Skin of body (tissue), 1 donor: ENCODE measurements at regions not wholly inside any gene's neighbourhood (a gene's known extent, or its start where the extent isn't known, plus 50 kb on each side); places are given as distances from the start of the nearest gene placed in this dataset.

Source experiments
- DNase-seq: peaks from one replicate; lab custom pipeline; 2025; lab: John Stamatoyannopoulos, UW

DNA sequence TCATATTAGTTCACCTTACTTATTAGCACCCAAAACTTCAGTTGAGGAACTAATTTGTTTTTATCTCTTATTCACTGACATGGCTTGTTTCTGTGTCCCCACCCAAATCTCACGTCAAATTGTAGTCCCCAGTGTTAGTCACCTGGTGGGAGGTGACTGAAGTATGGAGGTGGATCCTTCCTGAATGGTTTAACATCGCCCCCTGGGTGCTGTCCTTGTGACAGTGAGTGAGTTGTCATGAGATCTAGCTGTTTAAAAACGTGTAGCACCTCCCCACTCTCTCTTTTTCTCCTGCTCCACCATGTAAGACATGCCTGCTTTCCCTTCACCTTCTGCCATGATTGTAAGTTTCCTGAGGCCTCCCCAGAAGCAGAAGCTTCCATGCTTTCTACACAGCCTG, 75.0 kb upstream of the HECTD2 start:
- DNase-seq, result no peak

DNA sequence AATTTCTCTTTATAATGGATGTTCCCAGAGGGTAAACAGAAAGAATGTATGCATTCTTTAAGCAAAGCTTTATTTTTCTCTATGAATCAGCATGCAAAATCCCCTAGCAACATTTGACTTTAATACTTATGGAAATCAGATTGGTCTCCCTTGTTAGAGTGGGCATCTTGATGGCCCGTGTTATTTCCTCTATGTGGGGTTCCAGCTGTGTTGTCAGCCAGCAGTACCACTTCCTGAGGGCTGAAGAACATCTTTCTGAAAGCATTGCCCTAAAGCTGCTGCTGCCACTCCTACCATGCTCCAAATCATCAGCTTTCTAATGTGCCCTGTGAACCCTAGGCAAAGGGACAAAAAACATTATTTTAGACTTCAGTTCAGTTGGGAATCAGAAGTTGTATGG, 70.4 kb upstream of the HECTD2 start:
- DNase-seq, result no peak

DNA sequence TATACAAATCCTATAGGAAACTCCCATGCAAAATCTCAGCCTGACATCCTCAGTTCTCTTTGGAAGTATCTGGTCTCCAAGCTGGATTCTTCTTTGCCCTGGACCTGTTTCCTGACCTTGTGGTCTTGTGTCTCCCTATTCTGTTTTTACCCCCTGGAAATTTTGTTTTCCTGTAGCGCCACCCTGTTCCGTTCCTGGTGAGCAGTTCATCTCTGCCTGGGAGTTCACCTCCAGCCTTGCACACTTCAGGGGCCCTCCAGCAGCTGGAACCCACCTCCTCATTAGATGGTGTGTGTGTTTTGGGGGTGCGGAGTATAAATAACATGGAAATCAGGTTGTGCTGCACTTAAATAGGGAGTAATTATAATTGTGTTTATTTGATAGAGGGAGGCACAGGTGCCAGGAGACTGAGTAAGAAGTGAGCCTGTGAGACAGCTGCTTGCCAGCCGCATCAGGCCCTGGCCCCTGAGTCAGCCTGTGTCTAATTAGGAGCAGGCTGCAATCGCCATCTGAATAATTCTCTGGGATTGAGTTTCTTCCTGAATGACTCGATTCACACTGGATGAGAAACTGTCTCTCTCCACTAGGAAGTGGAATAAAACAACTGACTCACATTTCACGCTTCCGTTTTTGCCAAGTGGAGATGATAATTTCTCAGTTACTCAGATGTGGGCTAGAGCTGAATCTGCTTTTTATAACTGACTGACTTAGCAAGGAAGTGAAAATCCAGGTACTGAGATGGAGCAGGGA, 69.4 kb upstream of the HECTD2 start:
- DNase-seq, result peak; percentile 76

DNA sequence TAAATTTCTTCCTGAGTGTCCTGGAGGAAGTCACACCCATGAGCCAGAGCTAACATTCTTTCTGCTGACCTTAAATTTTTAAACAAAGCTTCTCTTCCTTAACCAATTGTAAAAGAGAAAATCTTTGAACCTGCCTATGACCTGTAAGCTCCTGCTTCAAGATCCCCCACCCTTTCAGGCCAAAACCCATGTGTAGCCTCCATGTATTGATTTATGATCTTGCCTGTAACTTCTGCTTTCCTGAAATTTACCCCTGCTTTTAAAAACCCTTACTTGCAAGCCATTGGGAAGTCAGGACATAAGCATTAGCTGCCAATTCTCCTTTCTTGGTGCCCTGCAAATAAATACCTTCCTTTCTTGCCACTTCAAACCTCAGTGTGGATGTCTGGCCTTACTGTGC, 68.5 kb upstream of the HECTD2 start:
- no peak for DNase-seq

DNA sequence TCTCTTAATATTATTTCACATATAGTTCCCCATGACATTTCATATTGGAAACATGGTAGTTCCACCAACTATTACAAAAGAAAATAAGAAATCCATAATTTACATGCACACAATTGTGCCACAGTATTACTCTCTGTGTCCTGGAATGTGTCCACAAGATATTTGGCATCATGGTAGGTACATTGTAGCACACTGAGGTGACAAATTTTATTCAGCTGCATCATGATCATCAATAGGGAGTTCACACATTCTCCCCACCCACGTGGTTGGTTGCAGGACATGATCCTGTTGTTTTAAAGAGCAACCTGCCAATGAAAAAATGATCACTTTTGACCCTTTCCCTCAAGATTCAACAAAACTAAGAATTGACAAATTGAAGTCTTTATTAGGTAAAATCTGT, 67.1 kb upstream of the HECTD2 start:
- DNase-seq, result no peak

DNA sequence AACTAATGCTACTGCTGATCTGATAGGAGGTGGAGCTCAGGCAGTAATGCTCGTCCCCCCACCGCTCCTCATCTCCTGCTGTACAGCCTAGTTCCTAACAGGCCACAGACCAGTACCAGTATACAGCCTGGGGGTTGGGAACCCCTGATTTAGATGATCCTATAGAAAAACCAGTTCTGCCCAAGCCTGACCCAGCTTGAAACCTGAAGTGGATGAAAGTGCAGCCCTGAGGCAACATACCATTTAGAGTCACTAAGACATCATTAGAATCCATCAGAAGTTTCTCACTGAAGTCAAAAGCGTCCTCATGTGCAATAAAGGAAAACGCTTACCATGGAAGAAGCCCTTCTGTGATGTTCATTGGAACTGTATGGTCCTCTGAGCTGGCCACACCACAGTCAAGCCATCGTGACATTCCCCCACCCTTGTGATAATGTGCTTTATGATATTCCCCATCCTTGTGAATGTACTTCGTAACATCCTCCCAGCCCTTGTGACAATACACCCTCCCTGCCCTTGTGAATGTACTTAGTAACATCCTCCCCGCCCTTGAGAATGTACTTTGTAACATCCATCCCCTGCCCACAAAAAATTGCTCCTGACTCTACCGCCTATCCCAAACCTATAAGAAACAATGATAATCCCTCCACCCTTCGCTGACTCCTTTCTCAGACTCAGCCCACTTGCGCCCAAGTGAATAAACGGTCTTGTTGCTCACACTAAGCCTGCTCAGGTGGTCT, 65.9 kb upstream of the HECTD2 start:
- no peak for DNase-seq

DNA sequence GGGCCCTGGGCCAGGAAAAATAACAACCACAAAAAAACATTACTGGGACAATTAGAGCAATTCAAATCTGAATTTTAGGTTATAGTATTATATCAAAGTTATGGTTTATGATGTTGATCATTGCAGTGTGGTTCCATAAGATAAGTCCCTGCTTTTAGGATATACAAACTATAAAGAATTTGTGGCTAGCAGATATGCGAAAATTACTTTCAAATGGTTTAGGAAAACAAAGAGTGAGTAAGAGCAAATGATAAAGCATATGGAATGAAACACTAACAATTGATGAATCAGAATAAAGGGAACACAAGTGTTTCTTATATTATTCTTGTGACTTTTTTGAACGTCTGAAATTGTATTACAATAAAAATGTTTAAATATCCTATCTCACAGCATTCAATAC, 64.4 kb upstream of the HECTD2 start:
- DNase-seq, result no peak

DNA sequence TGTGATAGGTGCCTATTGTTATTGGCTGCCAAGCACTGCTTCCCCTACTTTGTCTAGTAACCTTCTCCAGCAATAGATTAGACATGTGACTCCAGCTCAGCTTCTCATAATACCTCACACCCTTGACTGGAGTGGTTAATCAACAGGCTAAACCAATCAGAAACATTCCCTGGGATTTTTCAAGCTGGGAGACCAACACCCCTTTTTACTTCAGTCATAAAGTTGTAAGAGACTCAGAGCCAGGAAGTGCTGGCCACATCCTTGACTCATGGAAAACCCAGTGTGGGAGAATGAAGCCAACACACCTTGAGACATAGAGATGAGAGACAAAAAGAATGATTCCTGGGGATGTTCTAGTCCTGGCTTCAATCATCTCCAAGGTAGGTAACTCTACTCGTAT, 62.6 kb upstream of the HECTD2 start:
- DNase-seq, result no peak

DNA sequence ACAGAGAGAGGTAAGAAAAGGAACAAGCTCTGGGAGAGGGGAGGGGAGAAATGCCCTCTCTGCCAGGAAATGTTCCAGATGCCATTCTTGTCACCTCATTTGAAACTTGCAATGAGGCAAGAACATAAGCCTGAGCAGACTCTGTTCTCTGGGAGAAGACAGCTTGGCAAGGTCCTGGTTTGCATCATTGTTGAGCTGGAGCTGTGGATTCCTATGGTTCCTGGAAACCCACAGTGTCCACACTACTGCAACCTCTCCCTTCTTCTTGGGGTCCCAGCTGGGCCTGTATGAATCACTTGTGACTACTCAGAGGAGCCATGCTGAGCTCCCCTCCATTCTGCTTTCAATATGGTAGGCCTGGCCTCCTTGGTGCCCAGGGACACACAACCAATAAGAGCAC, 60.8 kb upstream of the HECTD2 start:
- DNase-seq, result peak; percentile 19

DNA sequence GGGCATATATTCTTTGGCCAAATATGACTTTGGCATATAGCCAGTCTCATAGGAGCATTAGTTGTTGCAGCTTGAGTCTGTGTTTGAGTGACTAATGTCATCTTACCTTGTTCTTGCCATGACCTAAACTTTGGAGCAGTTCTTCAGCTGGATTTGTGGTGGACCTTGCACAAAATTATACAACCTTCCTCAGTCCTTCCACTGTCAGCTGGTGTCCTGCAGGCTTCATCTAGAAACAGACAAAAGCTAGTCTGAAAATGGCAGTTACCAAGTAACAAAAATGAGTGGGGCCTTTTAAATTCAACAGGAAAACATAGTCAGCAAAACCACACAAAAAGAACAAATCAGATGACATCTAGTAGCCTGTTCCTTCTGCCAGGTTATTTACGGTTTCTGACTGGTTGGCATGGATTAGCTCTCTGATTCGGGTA, 59.5 kb upstream of the HECTD2 start:
- no peak for DNase-seq

DNA sequence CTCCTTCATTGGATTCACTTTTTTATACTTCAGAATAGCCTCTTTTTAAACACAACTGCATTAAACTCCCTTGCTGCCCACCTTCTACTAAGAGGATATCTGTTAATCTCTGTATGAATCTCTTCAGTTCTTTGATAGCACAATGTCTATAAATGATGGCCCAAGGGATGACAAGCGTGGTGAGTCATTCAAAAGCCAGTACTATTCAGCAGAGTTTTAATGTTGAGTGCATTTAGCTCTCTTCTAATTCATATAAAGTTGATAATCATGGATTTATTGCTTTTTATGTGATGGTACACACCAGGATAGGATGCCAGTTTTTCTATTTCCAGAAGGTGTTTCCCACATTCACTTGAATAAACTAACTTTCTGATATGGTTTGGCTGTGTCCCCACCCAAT, 57.4 kb upstream of the HECTD2 start:
- no peak for DNase-seq

DNA sequence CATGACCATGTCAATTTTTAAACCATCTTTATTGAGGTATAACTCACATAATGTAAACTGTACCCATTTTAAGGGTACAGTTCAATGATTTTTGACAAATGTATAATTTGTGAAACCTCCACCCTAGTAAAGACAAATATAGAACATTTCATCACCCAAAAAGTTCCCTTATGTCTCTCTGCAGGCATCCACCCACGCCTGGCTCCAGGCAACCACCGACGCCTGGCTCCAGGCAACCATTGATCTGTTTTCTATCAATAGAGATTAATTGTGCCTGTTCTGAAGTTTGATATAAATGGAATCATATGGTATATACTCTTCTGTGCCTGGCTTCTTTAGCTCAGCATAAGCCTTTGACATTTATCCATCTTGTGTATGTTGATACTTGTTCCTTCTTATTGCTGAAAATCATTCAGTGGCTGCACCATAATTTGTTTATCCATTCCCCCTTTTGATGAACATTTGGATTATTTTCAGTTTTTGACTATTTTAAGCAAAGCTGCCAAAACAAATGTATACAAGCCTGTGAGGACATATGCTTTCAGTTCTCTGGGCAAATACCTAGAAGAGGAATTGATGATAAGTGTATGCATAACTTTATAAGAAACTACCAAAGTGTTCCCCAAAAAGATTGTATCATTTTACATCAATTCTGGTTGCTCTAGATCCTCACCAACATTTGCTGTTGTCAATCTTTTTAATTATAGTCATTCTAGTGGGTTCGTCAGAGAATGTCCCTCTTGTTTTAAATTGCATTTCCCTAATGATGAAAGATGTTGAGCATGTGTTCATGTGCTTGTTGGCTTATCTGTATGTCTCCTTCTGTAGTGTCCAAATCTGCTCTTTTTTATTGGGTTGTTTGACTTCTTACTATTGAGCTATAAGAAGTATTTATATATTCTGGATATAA, 55.7 kb upstream of the HECTD2 start:
- no peak for DNase-seq

DNA sequence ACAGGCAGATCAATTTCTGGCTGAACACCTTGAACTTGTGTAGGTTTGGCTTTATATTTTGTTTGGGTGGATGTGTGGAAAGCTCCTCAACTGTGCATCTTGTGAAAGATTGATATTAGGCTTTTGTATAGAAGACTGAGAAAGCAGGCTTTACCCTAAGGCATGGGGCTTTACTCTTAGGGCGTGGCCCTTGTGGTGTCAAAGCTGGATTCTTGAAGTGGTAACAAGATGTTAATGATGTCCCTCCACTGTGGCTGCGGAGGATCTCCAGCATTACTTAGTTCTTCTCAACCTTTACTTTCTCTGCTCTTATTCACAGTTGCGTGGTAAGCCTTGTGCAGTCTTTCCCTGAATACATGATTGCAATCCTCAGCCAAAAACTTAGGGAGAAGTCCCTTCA, 54.1 kb upstream of the HECTD2 start:
- no peak for DNase-seq

DNA sequence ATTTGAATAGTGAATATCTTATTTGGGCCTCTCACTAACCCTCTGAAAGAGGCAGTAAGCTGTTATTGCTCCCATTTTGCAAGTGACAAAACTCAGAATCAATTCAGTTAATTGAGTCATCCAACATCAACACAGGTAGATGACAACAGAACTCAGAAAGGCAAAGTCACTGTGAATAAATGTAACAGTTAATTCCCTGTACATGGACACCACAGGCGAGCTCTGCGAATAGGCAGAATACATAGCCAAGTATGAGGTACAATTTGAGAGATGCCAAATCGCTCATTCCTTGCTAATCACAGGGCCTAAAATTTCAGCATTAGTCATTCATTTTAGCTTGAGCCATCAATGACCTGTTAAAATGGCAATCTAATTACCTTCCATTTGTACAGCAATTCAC, 52.6 kb upstream of the HECTD2 start:
- no peak for DNase-seq
